GM21528 (cell line): ENCODE measurements at regions not wholly inside any gene's neighbourhood (a gene's known extent, or its start where the extent isn't known, plus 50 kb on each side); places are given as distances from the start of the nearest gene placed in this dataset.

Source experiments
- ATAC-seq: cut with Tn5 transposase; IDR thresholded peaks from one replicate; pipeline ENCODE4 v1.9.1; 2021; ENCODE audit warnings: mild to moderate bottlenecking, moderate library complexity; ENCODE audit not compliant: unreplicated experiment, low FRiP score

DNA sequence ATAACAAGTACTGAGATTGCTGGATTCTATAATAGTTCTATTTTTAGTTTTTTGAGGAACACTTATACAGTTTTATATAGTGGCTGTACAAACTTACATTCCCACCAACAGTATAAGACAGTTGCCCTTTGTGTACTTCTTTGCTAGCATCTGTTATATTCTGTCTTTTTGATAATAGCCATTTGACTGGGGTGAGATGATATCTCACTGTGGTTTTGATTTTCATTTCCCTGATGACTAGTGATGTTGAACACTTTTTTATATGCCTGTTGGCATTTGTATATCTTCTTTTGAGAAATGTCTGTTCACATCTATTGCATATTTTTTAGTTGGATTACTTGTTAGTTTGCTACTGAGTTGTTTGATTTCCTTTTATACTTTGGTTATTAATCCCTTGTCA lies 204.1 kb upstream of the SMC2 start:
- ATAC-seq = no peak

DNA sequence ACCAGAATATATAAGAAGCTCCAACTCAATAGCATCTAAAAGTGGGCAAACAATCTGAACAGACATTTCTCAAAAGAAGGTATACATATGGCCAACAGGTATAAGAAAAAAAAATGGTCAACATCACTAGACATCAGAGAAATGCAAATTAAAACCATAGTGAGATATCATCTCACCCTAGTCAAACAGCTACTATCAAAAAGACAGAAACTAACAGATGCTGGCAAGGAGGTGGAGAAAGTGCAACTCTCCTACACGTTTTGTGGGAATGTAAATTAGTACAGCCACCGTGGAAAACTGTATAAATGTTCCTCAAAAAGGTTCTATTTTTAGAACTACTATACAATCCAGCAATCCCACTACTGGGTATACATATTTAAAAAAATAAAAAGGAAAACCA lies 199.9 kb upstream of the SMC2 start:
- ATAC-seq = no peak

DNA sequence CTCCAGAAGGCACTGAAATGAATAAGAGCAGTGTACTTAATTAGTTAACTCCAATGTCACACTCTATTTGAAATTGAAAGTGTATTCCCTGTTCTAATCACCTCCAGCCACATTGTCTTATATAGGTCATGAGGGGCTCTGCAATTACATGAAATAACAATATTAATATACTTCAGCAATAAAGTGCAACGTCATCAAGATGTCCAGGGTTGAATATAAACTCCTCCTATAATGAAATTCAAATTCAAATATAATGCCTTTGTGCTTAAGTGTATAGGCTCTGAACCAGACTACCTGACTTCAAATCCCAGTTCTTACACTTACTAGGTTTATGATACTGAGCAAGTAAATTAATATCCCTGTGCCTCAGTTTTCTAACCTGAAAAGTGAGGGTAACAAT lies 195.6 kb upstream of the SMC2 start:
- no peak for ATAC-seq

GRCh38 chr9:103899866-103900265 lies 194.2 kb upstream of the SMC2 start:
- ATAC-seq = no peak

- ATAC-seq = no peak
Measured at GRCh38 chr9:103900466-103900865, 193.6 kb upstream of the SMC2 start.

DNA sequence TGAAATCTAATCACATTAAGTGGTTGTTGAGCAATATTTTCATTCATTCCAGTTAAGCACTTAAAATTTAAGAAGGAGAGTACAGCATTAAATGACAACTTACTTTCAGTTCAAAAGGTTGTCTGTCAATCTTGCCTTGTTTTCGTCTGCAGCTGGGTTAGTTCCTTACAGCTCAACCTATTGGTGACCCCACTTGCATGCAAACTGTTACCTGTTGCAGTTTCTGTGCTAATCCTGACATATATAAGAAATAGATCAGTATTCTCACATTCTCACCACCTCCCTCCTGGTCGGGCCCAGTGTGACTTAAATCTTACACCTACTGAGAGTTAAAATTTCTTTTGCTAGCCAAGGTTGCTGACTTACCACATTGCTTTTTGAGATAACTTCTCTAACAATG lies 191.8 kb upstream of the SMC2 start:
- no peak for ATAC-seq

DNA sequence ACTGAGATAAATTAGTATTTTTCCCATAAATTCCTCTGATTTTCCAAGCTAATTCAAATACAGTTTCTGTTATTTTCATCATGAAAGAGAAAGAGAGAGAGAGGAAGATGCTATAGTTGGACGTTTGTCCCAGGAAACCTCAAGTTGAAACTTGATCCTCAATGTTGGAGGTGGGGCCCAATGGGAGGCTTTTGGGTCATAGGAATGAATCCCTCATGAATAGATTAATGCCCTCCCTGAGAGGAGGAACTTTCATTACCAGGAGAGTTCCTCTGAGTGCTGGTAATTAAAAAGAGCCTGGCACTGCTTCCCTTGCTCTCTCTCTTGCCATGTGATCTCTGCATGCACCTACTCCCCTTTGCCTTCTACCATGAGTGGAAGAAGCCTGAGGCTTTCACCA lies 189.9 kb upstream of the SMC2 start:
- no peak for ATAC-seq

- no peak for ATAC-seq
Measured at GRCh38 chr9:103913899-103914298, 180.2 kb upstream of the SMC2 start.

GRCh38 chr9:103919605-103920209 lies 174.4 kb upstream of the SMC2 start:
- ATAC-seq = no peak

DNA sequence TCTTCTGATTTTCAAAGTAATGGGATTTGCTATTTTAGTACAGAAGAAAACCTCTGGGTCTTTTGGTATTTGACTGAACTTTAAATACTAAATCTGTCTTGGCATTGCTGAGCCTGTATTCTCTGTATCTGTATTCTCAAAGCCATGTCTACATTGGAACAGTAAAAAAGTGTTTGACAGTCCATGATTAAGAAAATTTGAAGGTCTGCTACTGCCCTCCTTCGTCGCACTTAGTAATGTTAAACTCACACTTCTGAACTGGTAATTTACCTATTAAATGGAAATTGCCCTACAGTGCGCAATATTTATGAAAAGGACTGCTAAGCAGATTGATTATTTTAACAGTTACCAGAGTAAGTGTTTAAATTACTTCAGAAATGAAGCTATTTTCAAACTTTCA lies 165.7 kb upstream of the SMC2 start:
- ATAC-seq = no peak

DNA sequence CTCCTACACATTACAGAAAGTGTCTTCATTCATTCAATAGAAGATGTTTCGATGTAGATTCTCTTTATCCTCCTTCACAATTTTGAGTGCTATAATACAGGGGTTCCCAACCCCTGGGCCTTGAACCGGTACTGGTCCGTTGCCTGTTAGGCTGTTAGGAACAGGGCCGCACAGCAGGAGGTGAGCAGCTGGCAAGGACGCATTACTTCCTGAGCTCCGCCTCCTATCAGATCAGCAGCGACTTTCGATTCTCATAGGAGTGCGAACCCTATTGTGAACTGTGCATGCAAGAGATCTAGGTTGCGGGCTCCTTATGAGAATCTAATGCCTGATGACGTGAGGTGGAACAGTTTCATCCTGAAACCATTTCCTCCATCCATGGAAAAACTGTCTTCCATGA lies 153.0 kb upstream of the SMC2 start:
- ATAC-seq = no peak

- ATAC-seq = no peak
Measured at GRCh38 chr9:103942200-103942599, 151.9 kb upstream of the SMC2 start.

DNA sequence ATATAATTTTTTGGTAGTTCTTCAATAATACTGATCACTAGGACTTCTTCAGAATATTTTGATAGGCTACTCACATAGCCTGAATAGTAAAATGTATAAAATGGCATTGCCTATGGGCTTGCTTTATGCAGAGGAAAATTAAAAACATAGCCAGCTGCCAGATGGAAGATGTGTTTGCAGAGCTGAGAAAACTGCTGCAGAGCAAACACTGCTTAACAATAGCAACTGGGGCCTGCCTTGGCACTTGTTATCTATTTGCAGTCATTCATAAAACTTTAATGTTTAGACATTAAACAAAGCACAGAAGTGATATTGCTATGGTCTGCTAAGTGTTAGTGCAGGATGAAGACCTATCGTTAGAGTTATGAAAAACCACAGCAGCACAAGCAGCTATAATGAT lies 151.5 kb upstream of the SMC2 start:
- no peak for ATAC-seq

GRCh38 chr9:103949096-103949495 lies 145.0 kb upstream of the SMC2 start:
- ATAC-seq = no peak

- no peak for ATAC-seq
Measured at GRCh38 chr9:103977163-103977562, 116.9 kb upstream of the SMC2 start.

GRCh38 chr9:103978396-103978795 lies 115.7 kb upstream of the SMC2 start:
- ATAC-seq = no peak

GRCh38 chr9:103981912-103982311 lies 112.2 kb upstream of the SMC2 start:
- no peak for ATAC-seq

DNA sequence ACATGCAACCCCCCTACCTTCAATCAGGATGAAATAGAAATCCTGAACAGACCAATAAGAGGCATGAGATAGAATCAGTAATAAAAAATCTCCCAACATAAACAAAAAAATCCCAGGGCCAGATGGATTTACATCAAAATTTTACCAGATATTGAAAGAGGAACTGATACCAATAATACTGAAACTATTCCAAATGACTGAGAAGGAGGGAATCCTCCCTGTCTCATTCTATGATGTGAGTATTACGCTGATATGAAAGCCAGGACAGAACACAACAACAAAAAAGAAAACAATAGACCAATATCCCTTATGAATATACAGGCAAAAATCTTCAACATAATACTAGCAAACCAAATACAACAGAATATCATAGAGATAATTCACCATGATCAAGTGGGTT lies 109.0 kb upstream of the SMC2 start:
- ATAC-seq = no peak

DNA sequence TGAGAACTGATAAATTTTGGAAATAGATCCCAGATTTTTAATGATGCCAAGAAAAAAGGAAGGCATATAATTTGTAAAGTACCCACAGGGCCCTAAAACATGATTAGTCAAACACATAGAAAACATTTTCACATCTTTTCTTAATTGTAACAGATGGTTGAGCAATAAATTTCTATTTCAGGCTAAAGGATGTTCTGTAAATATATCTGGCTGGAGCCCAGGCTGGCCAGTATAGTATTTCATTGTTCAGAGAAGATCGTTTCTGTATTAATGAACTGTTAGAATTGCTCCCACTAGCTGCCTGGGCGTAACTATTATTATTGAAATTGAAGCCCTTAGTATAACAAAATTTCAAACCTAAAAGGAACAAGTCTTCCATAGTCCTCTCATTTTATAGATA lies 105.3 kb upstream of the SMC2 start:
- no peak for ATAC-seq

- ATAC-seq = no peak
Measured at GRCh38 chr9:103990311-103990710, 103.8 kb upstream of the SMC2 start.

GRCh38 chr9:103991001-103991400 lies 103.1 kb upstream of the SMC2 start:
- ATAC-seq = no peak

DNA sequence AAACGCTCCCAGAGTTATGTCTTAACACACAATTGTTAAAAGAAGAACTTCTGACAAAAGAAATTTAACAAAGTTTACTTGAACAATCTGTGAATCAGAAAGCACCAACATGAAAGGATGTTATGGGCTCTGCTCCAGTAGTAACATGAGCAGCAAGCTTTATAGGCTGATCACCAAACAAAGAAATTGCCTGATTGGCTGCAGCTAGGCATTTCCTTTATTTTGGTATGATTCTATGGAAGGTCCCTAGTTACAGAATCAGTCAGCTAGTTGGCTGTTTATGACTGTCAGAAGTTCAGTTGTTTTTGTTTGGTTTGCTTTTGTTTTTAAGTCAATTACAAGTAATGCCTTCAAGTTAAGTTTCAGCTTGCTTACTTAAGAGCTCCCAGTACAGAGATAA lies 102.4 kb upstream of the SMC2 start:
- ATAC-seq = peak; percentile 66

GRCh38 chr9:103992938-103993579 lies 101.0 kb upstream of the SMC2 start:
- no peak for ATAC-seq
